T-helper 2 cell treated with Interferon-gamma antibody and Interleukin-4, amounts not matched to agents 100 ng/mL and 5 ng/mL, for 36 hours (primary cell): ENCODE measurements at regions not wholly inside any gene's neighbourhood (a gene's known extent, or its start where the extent isn't known, plus 50 kb on each side); places are given as distances from the start of the nearest gene placed in this dataset.

ENCODE experiments used
- intact Hi-C: fragments of 100-400 bp; cut with micrococcal nuclease; formaldehyde crosslinking; loops from one replicate; pipeline ENCODE4 v1.15.1; 2023

DNA sequence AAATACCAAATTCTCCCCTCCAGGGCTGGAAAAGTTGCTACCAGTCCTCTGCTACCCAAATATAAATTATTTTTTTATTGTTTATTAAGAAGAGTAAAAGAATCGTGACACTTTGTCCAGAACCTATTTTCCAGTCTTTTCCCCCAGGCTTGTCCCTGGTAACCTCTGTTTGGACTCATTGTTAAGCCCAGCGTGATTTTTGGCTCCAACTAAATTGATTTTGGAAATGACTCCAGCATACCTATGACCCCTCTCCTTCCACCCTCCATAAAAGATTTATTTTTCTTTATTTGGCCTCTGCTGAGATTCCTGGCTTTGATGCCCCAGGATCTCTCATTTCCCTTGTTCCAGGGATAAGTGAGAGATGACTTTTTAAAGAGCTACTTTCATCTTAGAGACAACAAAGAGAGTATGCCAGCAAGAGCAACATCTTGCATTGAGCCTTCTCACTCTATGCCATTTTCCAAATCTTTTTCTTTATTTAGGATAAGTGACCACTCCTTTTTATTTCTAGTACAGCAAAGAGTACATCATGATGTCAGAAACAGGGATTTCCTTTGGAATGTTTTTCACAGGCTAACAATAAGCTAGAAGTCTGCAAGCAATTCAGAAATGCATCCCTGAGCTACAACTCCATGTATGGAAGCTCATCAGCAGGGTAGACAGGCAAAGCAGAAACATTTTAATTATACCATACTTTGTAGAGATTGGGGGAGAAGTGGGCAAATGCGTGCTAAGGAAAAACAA, 75.8 kb downstream of the DAD1 start:
- intact Hi-C loops = loop anchor here (10.0 kb wide), 1 partner anchor 668 kb away; no protein-coding TSS in a partner anchor

DNA sequence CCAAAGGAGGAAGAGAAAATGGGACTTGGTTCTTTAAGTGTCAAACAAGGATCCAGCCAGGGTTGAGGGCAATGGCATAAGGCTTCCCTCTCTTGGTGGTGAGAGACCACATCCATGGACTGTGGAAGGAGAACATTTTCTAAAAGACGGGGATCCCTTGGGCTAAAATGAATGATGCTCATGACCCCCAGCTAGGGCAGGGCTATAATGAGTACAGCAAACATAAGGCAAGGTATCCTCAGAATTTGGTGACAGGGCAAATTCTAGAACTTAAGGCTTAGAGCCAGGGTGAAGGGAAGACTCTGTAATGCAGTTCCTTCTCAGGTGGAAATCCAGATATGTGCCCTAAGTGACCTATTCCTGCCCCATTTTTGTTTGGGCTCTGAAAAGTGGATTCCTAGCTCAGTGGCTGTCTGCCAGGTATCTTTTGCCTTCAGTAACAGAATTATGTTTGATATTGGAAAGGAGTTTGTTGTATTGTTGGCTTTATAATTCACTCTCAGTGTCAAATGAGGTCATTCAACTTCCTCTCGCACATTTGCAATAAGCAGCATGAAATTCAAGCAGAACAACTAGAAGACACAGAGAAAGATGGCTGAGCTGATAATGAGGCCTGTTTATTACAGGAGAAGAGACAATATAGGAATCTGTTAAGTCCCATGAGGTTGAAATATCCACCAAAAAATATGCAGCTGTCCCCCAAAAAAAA, 76.8 kb downstream of the DAD1 start:
- intact Hi-C loops = loop anchor here (1.0 to 10.0 kb wide), 2 partner anchors 8 to 667 kb away; no protein-coding TSS in a partner anchor

DNA sequence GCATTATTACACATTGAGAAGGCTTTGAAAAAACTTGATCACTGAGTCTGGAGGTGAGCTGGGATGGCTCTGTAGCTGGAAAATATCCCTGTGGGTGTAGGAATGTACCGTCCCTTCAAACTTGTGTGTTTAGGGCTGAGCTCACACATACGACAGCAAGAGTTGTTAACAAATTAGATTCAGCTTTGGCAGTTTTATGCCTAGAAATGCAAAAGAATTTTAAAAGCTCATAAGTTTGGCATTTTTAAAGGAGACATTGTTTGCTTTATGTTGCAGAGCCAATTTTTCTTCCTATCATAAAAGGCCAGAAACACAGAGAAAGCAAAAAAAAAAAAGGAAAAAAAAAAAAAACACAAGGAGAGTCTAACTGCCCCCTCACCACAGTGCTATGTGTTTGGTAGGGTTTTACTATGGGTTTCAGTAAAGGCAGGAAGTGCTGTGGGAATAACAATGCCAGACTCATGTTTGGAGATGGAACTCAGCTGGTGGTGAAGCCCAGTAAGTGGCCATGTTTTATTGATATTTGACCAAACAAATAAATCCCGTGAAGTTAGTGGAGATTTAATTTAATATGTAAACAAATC, 78.4 kb downstream of the DAD1 start:
- intact Hi-C loops = loop anchor here (2.0 to 10.0 kb wide), 2 partner anchors 18 to 666 kb away; no protein-coding TSS in a partner anchor

DNA sequence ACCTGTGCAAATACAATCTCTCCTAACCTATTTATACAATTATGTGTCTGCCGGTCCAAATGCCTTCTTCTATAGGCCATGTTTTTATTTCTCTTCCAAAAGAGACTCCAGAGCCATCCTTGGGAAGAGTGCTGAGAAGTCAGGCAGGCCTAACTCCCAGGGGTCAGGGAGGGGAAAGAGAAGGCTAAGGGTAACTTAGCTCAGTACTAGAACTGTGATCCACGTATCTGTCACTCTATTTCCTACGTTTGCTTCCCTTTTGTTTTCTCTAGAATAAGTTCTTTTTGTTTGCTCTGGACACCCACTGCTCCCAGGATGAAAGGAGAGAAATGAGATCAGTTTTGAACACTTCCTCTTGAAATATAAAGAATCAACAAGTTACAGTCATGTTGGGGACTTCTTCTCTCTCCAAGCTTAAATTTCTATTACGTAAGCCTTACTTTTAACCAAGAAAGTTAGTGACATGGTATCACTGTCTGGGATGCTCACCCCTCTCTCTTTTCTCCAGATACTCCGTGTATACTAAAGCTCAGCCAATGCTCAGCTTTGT, 79.2 kb downstream of the DAD1 start:
- intact Hi-C loops = loop anchor here (2.0 to 10.0 kb wide), 4 partner anchors 15 to 665 kb away; no protein-coding TSS in a partner anchor

DNA sequence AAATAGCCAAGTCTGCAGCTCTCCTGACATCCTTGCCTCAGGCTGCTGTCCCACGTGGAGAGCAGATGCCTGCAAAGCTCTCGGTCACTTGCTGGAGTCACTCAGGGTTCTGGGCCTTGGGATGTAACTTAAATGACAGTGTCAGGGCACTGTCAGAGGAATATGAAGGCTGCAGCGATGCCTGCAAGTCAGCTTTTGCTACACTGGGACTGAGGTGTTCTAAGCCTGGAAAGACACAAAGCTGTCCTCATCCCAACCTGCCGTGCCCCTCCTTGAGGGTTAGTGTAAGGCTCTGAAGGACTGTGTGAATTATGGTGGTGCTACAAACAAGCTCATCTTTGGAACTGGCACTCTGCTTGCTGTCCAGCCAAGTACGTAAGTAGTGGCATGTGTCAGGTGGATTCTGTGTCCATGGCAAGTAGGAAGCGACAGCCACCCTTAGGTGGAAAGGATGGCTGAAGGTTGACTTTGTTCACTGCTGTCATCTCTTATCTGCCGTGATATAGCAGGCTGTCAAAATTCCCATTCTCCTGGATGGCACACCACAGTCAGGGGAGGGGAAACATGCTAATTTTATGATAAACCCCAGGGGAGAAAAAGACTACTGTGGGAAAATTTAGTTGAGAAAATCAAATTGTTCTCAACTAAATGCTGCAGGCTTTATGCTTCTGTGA, 79.9 kb downstream of the DAD1 start:
- intact Hi-C loops = loop anchor here (2.0 to 10.0 kb wide), 2 partner anchors 16 to 284 kb away; no protein-coding TSS in a partner anchor

DNA sequence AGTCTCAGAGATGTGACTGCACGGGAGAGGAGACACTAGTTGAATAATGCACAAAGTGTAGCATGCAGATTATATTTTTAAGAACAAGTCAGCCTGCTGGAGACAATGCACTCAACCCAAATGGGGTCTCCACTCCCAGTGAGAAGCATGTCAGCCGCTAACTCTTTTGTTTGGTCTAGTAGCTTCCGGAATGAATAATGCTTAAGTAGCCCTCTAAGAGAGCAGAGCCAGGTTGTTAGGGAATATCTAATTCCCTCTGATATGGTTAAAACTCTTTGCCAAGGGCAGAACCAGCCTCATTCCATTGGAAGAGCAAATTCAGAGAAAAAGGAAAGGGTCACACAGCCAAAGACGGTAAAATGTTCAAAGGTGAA, 80.4 kb downstream of the DAD1 start:
- intact Hi-C loops = loop anchor here (2.0 to 10.0 kb wide), 2 partner anchors 16 to 284 kb away; no protein-coding TSS in a partner anchor

DNA sequence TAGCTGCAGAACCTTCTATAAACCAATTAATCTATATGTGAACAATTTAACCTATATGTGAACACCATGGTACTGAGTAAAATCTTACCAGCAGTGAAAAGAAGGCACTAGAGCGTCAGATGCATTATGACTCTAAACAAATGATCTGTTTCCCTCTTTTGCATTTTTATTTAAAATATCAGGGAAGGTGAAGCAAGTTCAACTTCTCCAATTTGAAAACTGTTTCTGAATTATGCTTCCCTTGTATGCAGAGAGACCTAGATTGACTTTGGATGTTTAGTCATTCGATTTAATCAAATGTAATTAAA, 80.9 kb downstream of the DAD1 start:
- intact Hi-C loops = loop anchor here (2.0 to 10.0 kb wide), 2 partner anchors 17 to 283 kb away; no protein-coding TSS in a partner anchor

DNA sequence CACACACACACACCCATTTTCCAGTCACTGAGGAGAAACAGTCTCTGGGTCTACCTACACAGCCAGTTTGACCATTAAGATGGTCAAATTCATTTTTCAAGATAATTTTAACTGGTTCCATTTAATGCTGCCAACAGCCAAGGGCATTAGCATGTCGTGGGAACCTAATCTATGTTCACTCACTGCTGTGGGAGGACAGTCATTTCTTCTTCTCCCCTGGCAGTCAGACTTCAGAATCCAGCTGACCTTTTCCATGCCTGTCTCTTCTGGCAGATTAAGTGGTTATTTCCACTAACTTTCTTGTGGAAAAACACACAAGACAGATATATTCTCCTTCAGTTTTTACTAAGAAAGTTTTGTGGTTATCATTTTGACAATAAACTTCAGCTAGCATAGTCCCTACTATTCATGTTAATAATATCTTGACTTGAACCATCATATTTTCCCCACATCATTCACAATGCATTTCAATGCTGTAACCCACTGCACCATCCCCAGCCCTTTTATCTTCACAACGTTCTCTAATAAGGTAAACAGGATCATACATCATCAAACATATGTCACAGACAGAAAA, 82.2 kb downstream of the DAD1 start:
- intact Hi-C loops = loop anchor here (10.0 kb wide), 1 partner anchor 282 kb away; no protein-coding TSS in a partner anchor

DNA sequence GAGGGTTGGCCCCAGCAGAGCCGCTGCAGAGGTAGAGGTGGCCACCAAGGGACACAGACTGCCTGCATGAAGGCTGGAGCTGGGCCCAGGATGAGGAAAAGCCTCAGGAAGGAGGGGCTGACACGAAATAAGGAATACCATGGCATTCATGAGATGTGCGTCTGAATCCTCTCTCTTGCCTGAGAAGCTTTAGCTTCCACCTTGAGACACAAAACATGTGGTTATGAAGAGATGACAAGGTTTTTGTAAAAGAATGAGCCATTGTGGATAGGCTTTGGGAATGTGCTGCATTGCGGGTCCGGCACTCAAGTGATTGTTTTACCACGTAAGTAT, 82.7 kb downstream of the DAD1 start:
- intact Hi-C loops = loop anchor here (10.0 kb wide), 1 partner anchor 282 kb away; no protein-coding TSS in a partner anchor

DNA sequence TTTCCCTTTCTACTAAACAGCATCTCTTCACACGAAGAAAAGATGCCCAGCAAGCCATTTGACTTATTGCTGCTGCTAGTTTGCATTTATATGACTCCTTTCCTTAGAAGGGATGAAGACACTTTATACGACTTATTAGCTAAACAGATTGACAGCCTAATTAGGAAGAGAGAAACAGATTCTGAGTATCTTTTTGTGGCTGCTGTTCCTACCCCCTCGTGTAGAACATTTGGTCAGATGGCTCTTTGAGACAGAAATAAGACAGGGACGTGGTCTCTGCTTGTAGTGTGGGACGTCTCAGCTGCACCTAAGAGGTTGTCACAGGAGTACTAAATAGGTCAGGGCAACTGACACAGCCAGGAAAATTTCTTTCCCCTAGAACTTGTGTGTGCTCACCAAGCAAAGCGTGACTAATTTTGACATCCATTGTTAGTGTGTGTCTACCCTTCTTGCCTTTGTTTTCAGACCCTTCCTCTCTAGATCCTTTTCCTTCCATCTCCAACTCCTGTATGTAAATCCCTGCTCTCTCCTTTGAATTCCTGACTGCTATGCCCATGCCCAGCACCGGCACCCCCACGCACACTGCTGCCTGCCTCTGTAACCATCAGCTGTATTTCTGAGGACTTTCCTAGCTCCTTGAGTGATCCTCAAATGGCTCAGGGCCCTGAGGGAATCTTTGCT, 83.2 kb downstream of the DAD1 start:
- intact Hi-C loops = loop anchor here (10.0 kb wide), 1 partner anchor 281 kb away; no protein-coding TSS in a partner anchor

DNA sequence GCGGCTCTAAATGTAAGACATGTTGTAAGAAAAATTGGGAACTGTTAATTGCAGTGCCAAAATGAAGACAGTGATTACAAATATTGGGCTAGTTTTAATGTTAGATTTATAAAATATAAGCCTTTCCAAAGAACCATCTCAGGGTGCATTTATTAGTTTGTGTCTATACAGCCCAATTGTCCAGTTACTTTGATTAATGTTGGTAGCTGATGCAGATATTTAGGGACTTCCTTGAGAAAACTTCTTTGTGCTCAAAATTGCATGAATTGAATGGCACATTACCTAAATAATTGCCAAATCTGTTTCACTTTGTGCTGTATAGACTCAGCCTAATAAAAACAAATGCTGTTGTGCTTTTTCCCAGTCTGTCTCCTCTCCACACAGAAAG, 83.7 kb downstream of the DAD1 start:
- intact Hi-C loops = loop anchor here (10.0 kb wide), 1 partner anchor 281 kb away; no protein-coding TSS in a partner anchor

DNA sequence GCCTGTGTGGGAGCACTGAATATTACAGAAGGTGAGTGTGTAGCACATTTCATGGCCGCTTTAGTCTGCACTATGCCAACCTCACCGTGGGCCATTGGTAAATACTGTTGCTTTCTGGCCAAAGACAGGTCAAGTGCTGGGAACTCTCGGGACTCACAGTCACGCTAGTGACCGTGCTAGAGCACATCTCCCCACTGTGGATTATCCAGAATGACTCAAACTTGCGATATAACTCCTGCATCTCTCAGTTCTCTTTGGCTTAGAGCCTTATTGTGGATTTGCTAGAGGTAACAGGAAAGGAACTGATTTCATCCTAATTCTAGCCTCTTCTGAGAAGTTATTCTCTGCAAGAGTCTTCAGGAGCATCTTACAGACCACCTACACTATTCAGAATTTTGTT, 86.5 kb downstream of the DAD1 start:
- intact Hi-C loops = loop anchor here (5.0 to 10.0 kb wide), 2 partner anchors 278 to 585 kb away; no protein-coding TSS in a partner anchor

DNA sequence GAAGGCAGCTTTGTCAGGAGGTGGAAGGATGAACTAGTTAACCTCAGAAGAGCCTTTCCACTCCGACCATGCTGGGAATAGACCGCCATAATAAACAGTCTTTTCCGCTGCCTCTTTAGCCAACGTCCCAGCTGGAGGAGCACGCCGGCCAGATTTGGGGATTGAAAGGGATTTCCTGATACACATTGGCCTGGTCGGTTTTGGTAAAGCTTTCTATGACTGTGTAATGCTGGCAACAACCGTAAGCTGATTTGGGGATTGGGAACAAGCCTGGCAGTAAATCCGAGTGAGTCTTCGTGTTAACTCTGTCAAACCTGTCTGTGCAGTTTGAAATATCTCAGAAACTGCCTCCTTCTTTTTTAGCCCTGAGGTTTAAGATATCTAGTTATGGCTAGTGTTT, 87.0 kb downstream of the DAD1 start:
- intact Hi-C loops = loop anchor here (5.0 to 10.0 kb wide), 2 partner anchors 277 to 585 kb away; no protein-coding TSS in a partner anchor

DNA sequence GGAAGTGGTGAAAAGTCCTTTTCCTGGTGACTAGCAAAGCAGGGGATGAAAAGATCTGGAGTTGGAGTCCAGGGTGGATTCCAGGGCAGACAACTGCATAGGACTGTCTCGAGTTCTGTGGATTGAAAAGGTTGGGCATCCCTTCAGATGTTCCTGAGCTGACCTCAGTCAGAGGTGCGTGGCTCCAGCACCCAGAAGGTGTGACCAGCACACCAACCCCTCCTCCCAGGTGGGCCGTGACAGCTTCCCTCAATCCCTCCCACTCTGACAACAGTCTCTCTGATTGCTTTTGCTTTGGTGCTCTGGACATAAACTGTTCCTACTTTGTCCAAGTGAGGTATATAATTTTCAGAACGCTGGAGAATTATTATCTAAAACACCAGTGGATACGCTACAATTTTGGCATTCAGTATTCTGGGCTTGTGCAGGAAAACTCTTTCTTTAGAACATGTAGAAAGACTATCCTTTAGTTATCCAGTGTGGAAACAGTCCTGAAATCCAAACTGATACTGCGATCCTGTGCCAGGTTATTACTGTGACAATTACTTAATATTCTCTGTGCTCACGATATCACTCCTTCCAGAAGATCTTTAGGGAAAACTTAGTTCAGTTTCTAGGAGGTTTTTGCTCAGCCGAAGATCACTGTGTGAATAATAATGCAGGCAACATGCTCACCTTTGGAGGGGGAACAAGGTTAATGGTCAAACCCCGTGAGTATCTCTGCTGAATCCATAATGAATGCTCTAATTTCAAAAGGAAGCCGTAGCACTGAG, 87.9 kb downstream of the DAD1 start:
- intact Hi-C loops = loop anchor here (5.0 to 10.0 kb wide), 2 partner anchors 276 to 584 kb away; no protein-coding TSS in a partner anchor

DNA sequence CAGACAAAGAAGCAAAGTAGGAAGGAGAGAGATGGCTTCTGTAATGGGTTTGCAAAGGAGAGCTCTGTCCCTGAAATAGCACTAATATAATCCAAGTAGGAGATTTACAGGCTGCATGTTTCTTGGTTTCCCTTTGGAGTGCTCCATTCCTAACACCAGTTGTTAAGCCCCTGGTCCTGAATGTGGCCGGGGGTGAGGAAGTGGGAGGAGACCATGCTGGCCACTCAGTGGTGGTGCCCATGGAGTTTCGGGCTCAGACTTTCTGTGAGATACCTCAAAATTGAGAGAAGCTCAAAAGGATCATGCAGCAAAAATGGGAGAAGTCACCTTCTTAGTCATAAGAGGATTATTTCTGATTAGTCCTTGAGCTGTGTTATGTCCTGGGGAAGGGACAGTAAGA, 88.5 kb downstream of the DAD1 start:
- intact Hi-C loops = loop anchor here (5.0 to 10.0 kb wide), 2 partner anchors 276 to 583 kb away; no protein-coding TSS in a partner anchor

DNA sequence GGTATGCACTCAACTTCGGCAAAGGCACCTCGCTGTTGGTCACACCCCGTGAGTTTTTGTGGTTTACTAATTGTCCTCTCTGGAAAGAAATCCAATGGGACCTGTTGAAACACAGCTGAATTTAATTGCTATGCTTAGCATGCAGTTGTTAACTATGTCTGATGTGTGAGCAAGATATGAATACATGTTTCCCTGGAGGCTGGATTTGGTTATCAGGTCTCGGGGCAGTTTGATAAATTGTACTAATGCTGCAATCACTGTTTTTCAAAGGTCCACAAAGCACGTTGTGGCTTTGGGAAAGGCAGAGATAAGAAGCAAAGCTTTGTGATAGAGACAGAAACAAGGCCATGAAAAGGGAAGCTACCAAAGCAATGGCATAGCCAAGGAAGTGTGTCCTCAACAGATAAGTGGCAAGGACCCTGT, 91.3 kb downstream of the DAD1 start:
- intact Hi-C loops = loop anchor here (2.0 to 10.0 kb wide), 2 partner anchors 59 to 633 kb away; no protein-coding TSS in a partner anchor

DNA sequence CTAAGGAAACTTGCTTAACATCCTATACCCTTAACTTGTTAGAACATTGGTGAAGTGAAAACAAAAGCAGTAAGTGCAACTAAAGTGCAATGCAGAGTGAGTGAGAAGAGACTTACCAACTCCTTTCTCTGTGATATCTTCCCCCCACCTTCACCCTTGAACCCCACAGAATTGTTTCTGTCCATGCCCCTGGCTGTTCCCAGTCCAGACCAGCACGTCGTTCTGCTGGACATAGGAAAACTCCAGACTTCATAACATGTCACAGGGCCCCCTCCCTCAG, 91.9 kb downstream of the DAD1 start:
- intact Hi-C loops = loop anchor here (2.0 to 10.0 kb wide), 2 partner anchors 60 to 632 kb away; no protein-coding TSS in a partner anchor

DNA sequence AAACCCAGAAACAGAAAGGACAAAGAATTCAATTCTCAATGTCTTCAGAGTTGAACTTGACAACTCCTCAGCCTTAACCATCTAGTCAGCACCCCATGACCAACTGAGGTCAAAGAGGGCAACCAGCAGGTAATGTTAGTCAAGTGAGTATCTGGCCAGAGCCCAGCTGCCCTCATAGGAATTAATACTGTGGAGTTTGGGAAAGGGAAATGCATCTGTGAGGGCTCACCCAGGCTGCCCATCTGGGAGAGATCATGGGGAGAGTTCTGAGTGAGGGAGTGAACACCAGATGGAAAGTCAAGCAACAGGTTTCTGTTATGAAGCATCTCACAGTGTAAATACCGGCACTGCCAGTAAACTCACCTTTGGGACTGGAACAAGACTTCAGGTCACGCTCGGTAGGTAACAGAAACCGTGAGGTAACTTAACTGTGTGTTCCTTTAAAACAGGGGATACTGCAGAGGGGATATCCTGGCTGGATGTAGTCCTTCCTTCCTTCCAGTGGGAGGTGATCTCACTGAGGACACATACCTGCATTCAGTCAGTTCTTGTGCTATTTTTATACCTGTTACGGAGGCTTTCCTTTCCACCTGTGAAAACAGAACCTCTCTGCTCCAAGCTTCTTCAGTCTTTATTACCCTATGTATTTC, 94.4 kb downstream of the DAD1 start:
- intact Hi-C loops = loop anchor here (10.0 kb wide), 1 partner anchor 630 kb away; no protein-coding TSS in a partner anchor
